ENCODE measurements at regions not wholly inside any gene's neighbourhood (a gene's known extent, or its start where the extent isn't known, plus 50 kb on each side); places are given as distances from the start of the nearest gene placed in this dataset.
"Not testable (repeated sequence)": the region's sequence is repeated elsewhere in the genome, so short reads cannot be mapped to it uniquely, and the experiment has no call there.

GRCh38 chr6:20346948-20347347 is 54.7 kb upstream of the E2F3 start:
- DNase-seq, result not testable (repeated sequence)

GRCh38 chr6:20348041-20348440 is 53.6 kb upstream of the E2F3 start:
- no peak for DNase-seq

GRCh38 chr6:20349225-20349624 is 52.5 kb upstream of the E2F3 start:
- DNase-seq, result no peak

- DNase-seq, result no peak
These were observed 51.5 kb upstream of the E2F3 start for GRCh38 chr6:20350215-20350614.

- DNase-seq, result no peak
These were observed 50.1 kb upstream of the E2F3 start for GRCh38 chr6:20351534-20351933.

All from NCI-H69 (cell line).